Lower leg skin (tissue), 3 donors: ENCODE measurements at regions not wholly inside any gene's neighbourhood (a gene's known extent, or its start where the extent isn't known, plus 50 kb on each side); places are given as distances from the start of the nearest gene placed in this dataset.
"Not testable (repeated sequence)": the region's sequence is repeated elsewhere in the genome, so short reads cannot be mapped to it uniquely, and the experiment has no call there.

Experiments
- POLR2A ChIP-seq, 2 donors: fragments of 450-650 bp; IDR thresholded peaks; one replicate each; pipeline ENCODE4 v1.6.1; 2016 to 2017; ENCODE audit warnings: antibody characterized with exemption in 2 of 2, mild to moderate bottlenecking in 1 of 2, moderate library complexity in 1 of 2
- TF ChIP-seq, protein P1 (sequence below), 3 donors: fragments of 450-650 bp; IDR thresholded peaks; one replicate each; pipeline ENCODE4 v1.5.1; 2016; ENCODE audit warnings: antibody characterized with exemption in 3 of 3, mild to moderate bottlenecking in 3 of 3, moderate library complexity in 2 of 3

DNA sequence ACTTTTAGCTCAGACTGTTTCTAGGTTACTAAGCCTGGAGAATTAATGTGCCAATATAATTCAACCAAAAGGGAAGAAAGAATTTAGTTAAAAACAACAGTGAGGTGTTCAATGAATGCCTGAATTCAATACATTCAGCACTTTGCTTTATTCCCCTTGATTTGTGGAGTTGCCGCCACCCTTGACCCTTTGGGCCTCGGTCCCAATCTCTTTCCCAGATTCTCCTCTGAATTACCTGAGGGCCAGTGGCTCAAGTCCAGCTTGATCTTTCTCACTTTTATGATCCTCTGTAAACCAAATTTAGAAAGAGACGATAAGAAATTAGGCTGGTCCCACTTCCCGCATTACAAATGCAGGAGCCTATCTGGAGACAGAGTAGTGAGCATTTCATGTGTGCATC lies 98.7 kb downstream of the NBPF8 start:
- TF ChIP-seq, protein P1, sequence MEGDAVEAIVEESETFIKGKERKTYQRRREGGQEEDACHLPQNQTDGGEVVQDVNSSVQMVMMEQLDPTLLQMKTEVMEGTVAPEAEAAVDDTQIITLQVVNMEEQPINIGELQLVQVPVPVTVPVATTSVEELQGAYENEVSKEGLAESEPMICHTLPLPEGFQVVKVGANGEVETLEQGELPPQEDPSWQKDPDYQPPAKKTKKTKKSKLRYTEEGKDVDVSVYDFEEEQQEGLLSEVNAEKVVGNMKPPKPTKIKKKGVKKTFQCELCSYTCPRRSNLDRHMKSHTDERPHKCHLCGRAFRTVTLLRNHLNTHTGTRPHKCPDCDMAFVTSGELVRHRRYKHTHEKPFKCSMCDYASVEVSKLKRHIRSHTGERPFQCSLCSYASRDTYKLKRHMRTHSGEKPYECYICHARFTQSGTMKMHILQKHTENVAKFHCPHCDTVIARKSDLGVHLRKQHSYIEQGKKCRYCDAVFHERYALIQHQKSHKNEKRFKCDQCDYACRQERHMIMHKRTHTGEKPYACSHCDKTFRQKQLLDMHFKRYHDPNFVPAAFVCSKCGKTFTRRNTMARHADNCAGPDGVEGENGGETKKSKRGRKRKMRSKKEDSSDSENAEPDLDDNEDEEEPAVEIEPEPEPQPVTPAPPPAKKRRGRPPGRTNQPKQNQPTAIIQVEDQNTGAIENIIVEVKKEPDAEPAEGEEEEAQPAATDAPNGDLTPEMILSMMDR (IDR thresholded peaks at IDR 0.05): not testable (repeated sequence)
- TF ChIP-seq POLR2A (IDR thresholded peaks at IDR 0.05): not testable (repeated sequence)
